K562 (cell line): ENCODE measurements at regions not wholly inside any gene's neighbourhood (a gene's known extent, or its start where the extent isn't known, plus 50 kb on each side); places are given as distances from the start of the nearest gene placed in this dataset.

Source experiments
- ATAC-seq: fragments of 200-7000 bp; cut with Tn5 transposase; 3 replicates; pipeline ENCODE4 v1.9.1; 2020; ENCODE audit warnings: moderate library complexity
- BruUV-seq: library from RNA; stranded (reverse); fragments of 400-500 nt; replicated peaks from 2 replicates; lab custom pipeline; 2021; lab: Mats Ljungman, UMichigan
- CTCF ChIA-PET: fragments of 300-600 bp; formaldehyde crosslinking; extraction: SDS; loops from one replicate; lab custom pipeline; 2021; ENCODE audit warnings: low intra/inter-chr PET ratio; lab: Yijun Ruan, JAX
- POLR2A ChIA-PET: fragments of 300-600, 350-650 bp; sonication (Branson Sonifier 250); formaldehyde crosslinking; extraction: SDS; loops from one replicate; lab custom pipeline; 2021; ENCODE audit warnings: antibody characterized with exemption, inconsistent platforms; lab: Yijun Ruan, JAX
- DNase-seq, 4 experiments: peaks; one replicate each; pipeline versions ENCODE4 v3.0.0 to v3.0.0-alpha.2; 2011 to 2018; ENCODE audit warnings: low spot score in 3 of 4, mixed read lengths in 3 of 4; ENCODE audit errors: extremely low read depth in 1 of 4
- FAIRE-seq: peaks from 2 replicates; lab custom pipeline; 2011; peaks lifted over from hg19 to GRCh38; lab: Jason Lieb, UNC
- H2AFZ ChIP-seq: 2 replicates; pipeline ENCODE4 v1.6.0; 2011; ENCODE audit warnings: low read depth, low read length, control low read depth, inconsistent platforms
- H3K27ac ChIP-seq: fragments of 200-600 bp; 3 replicates; pipeline ENCODE4 v1.8.0; 2011; ENCODE audit warnings: low read depth, mild to moderate bottlenecking, control low read depth, inconsistent platforms, low read length, moderate library complexity, mixed read lengths; ENCODE audit errors: extremely low read depth
- H3K27me3 ChIP-seq, 2 experiments: fragments of 300-600 bp in 1 of 2; 2 replicates in 1 of 2; 3 replicates in 1 of 2; pipeline versions ENCODE4 v1.6.0 to v1.8.0; 2011; ENCODE audit warnings: inconsistent platforms in 2 of 2, low read length in 2 of 2, mild to moderate bottlenecking in 1 of 2, mixed read lengths in 1 of 2, moderate library complexity in 1 of 2; ENCODE audit not compliant: control insufficient read depth in 2 of 2, insufficient read depth in 2 of 2
- H3K36me3 ChIP-seq: fragments of 300-600 bp; 3 replicates; pipeline ENCODE4 v1.8.0; 2011; ENCODE audit warnings: mild to moderate bottlenecking, low read length, inconsistent platforms; ENCODE audit not compliant: control insufficient read depth, insufficient read depth
- H3K4me1 ChIP-seq, 2 experiments: fragments of 200-600 bp in 1 of 2; replicated peaks in 1 of 2; 2 replicates in 1 of 2; 3 replicates in 1 of 2; pipeline versions ENCODE4 v1.5.1 to v1.8.0; 2011; ENCODE audit warnings: inconsistent platforms in 2 of 2, low read length in 2 of 2, mild to moderate bottlenecking in 1 of 2, mixed read lengths in 1 of 2, moderate library complexity in 1 of 2; ENCODE audit not compliant: control insufficient read depth in 2 of 2, insufficient read depth in 2 of 2
- H3K4me2 ChIP-seq: 2 replicates; pipeline ENCODE4 v1.6.1; 2011; ENCODE audit warnings: low read length, control low read depth, inconsistent platforms, mixed read lengths; ENCODE audit not compliant: insufficient read depth
- H3K4me3 ChIP-seq: fragments of 200-600 bp; sonication (generic), shearing (Covaris generic); 2 replicates; pipeline ENCODE4 v1.5.1; 2016; ENCODE audit warnings: control low read depth, inconsistent platforms
- H3K79me2 ChIP-seq: fragments of 200-600 bp; 3 replicates; pipeline ENCODE4 v1.8.0; 2011; ENCODE audit warnings: low read length, inconsistent platforms; ENCODE audit not compliant: control insufficient read depth, insufficient read depth
- H3K9ac ChIP-seq, 2 experiments: 2 replicates each; pipeline versions ENCODE4 v1.6.0 to v1.6.1; 2011; ENCODE audit warnings: low read depth in 2 of 2, low read length in 2 of 2, control low read depth in 1 of 2, inconsistent platforms in 1 of 2, mild to moderate bottlenecking in 1 of 2, mixed read lengths in 1 of 2; ENCODE audit not compliant: insufficient read depth in 1 of 2
- H3K9me1 ChIP-seq: one replicate; pipeline ENCODE4 v1.6.0; 2011; ENCODE audit warnings: inconsistent platforms, mild to moderate bottlenecking, low read length, moderate library complexity; ENCODE audit not compliant: control insufficient read depth, insufficient read depth
- H3K9me3 ChIP-seq: replicated peaks from 2 replicates; pipeline ENCODE4 v1.5.1; 2011; ENCODE audit warnings: low read depth, low read length, inconsistent platforms; ENCODE audit not compliant: control insufficient read depth, insufficient read depth
- H4K20me1 ChIP-seq: replicated peaks from 2 replicates; pipeline ENCODE4 v1.6.1; 2011; ENCODE audit warnings: low read length, inconsistent platforms, mixed read lengths; ENCODE audit not compliant: control insufficient read depth, insufficient read depth
- CBFA2T3 ChIP-seq: fragments of 450-650 bp; IDR thresholded peaks from 2 replicates; pipeline ENCODE4 v1.6.1; 2017
- CTBP1 ChIP-seq: fragments of 450-650 bp; IDR thresholded peaks from 2 replicates; pipeline ENCODE4 v1.6.1; 2016; ENCODE audit warnings: borderline replicate concordance
- HDAC2 ChIP-seq: fragments of 450-650 bp; IDR thresholded peaks from 2 replicates; pipeline ENCODE4 v1.6.1; 2016; ENCODE audit warnings: mild to moderate bottlenecking
- KDM4B ChIP-seq, 2 experiments: fragments of 450-650 bp in 1 of 2; sonication (generic) in 1 of 2; IDR thresholded peaks; 2 replicates each; pipeline ENCODE4 v1.6.1; 2016 to 2017; ENCODE audit warnings: borderline replicate concordance in 2 of 2, antibody characterized with exemption in 1 of 2, low read depth in 1 of 2, mild to moderate bottlenecking in 1 of 2
- PHB ChIP-seq: fragments of 250-450 bp; sonication (Bioruptor Pico); IDR thresholded peaks from 2 replicates; pipeline ENCODE4 v1.5.0; 2021
- PTRF ChIP-seq: fragments of 450-650 bp; IDR thresholded peaks from 2 replicates; pipeline ENCODE4 v1.6.1; 2016; ENCODE audit warnings: mild to moderate bottlenecking, missing genetic modification characterization, missing compliant biosample characterization
- SRSF9 ChIP-seq: fragments of 200-400 bp; formaldehyde crosslinking; IDR thresholded peaks from 2 replicates; pipeline ENCODE4 v1.6.1; 2017; ENCODE audit warnings: low read depth, low read length, borderline replicate concordance
- TEAD2 ChIP-seq: fragments of 450-650 bp; IDR thresholded peaks from 2 replicates; pipeline ENCODE4 v1.6.1; 2016; ENCODE audit warnings: missing genetic modification characterization, control low read depth, missing compliant biosample characterization
- YY1 ChIP-seq, 3 experiments: IDR thresholded peaks; 2 replicates each; pipeline ENCODE4 v1.6.1; 2011; ENCODE audit warnings: low read length in 2 of 3, mild to moderate bottlenecking in 2 of 3, moderate library complexity in 2 of 3, borderline replicate concordance in 1 of 3, control low read depth in 1 of 3, low read depth in 1 of 3; ENCODE audit not compliant: insufficient read depth in 3 of 3, insufficient replicate concordance in 2 of 3, control insufficient read depth in 1 of 3, insufficient read length in 1 of 3; ENCODE audit errors: extremely low read depth in 1 of 3
- ZNF707 ChIP-seq: fragments of 250-450 bp; sonication (Bioruptor Pico); conservative IDR thresholded peaks from 2 replicates; pipeline ENCODE4 v1.8.0; 2022; ENCODE audit warnings: inconsistent platforms, mild to moderate bottlenecking, moderate library complexity
- WGBS: fragments of 100-300 bp; shearing (Covaris generic); methylation state at CpG from one replicate; pipeline ENCODE4 v1.1.6; 2016; ENCODE audit warnings: low coverage, mixed read lengths; ENCODE audit not compliant: insufficient coverage; ENCODE audit errors: missing lambda C conversion rate; 5-methylcytosine and 5-hydroxymethylcytosine counted together
- in situ Hi-C: fragments of 300-500 bp; cut with MboI; formaldehyde crosslinking; loops from 4 replicates; pipeline ENCODE4 v1.15.0; 2018; ENCODE audit warnings: inconsistent platforms, mixed read lengths
- intact Hi-C: fragments of 100-400 bp; cut with micrococcal nuclease; formaldehyde crosslinking; loops from 2 replicates; pipeline ENCODE4 v1.14.2; 2022
- TF ChIP-seq, protein P1 (sequence below): sonication (generic); formaldehyde crosslinking; IDR thresholded peaks from 2 replicates; pipeline ENCODE4 v1.9.0; 2022; ENCODE audit warnings: mild to moderate bottlenecking, missing genetic modification reagents
- TF ChIP-seq, protein P2 (sequence below): IDR thresholded peaks from 2 replicates; pipeline ENCODE4 v1.6.1; 2012; ENCODE audit warnings: low read depth, low read length, improper control_type of control experiment, borderline replicate concordance

DNA sequence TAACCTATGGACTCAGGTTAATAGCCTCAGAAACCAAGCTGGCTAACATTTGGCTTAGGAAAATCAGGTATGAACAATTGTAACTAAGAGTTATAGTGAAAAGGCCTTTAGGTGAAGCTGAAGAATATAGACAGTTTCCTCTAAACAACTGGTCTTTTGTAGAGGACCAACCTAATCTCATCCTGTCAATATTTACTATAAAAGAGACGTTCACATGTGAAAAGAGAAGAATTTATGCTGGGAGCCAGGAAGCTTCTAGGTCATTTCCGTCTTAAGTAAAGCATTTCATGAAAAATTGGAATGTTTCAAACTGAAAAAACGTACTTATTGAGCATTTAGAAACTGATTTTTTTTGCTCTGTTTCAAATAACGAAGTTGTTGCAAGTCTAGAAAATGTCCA lies 764.3 kb upstream of the GOLIM4 start:
- no peak for TF ChIP-seq ZNF707 (CRISPR knock-in tag)

DNA sequence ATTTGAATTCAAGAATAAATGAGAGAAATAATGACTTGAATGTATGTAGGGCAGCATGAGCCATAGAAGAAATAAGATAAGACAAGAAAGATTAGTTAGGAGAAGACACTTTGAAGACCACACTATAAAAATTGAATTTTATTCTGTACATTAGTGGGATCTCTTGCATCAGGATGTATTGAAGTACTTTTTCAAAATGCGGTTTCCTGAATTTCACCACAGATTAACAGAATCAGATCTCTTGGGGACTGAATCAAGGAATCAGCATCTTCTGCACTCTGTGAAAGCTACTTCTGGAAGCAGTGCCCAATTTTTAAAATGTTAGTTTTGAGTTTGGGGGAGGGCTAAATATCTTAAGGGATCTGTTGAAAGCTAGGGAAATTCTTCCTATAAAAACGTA lies 763.9 kb upstream of the GOLIM4 start:
- H3K36me3 ChIP-seq: no peaks in the 10 kb centered on the region
- no peaks in the 10 kb centered on the region for H3K27me3 ChIP-seq
- in situ Hi-C loops: loop anchor here (10.0 kb wide), 1 partner anchor 645 kb away; no protein-coding TSS in a partner anchor
- TF ChIP-seq CBFA2T3 (no peak), HDAC2 (no peak), YY1 (IDR thresholded peaks at IDR 0.05; ENCODE audit: borderline replicate concordance in 1 of 3, control insufficient read depth in 1 of 3, extremely low read depth in 1 of 3, insufficient read depth in 3 of 3, insufficient read length in 1 of 3, insufficient replicate concordance in 2 of 3, low read depth in 1 of 3, low read length in 2 of 3) (no peak), SRSF9 (no peak), TEAD2 (no peak), PTRF (tag) (no peak), CTBP1 (no peak), PHB (CRISPR knock-in tag) (no peak), KDM4B (IDR thresholded peaks at IDR 0.05; ENCODE audit: borderline replicate concordance in 2 of 2, low read depth in 1 of 2) (no peak)
- TF ChIP-seq, protein P1, sequence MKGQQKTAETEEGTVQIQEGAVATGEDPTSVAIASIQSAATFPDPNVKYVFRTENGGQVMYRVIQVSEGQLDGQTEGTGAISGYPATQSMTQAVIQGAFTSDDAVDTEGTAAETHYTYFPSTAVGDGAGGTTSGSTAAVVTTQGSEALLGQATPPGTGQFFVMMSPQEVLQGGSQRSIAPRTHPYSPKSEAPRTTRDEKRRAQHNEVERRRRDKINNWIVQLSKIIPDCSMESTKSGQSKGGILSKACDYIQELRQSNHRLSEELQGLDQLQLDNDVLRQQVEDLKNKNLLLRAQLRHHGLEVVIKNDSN (CRISPR knock-in tag): no peak
- TF ChIP-seq, protein P2, sequence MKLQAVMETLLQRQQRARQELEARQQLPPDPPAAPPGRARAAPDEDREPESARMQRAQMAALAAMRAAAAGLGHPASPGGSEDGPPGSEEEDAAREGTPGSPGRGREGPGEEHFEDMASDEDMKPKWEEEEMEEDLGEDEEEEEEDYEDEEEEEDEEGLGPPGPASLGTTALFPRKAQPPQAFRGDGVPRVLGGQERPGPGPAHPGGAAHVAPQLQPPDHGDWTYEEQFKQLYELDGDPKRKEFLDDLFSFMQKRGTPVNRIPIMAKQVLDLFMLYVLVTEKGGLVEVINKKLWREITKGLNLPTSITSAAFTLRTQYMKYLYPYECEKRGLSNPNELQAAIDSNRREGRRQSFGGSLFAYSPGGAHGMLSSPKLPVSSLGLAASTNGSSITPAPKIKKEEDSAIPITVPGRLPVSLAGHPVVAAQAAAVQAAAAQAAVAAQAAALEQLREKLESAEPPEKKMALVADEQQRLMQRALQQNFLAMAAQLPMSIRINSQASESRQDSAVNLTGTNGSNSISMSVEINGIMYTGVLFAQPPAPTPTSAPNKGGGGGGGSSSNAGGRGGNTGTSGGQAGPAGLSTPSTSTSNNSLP: no peak
- no peak overlapping the region for H3K27ac ChIP-seq
- intact Hi-C loops: no loop called here
- DNase-seq: no peak
- no peaks in the 10 kb centered on the region for H3K9me1 ChIP-seq
- ChIA-PET CTCF (no interaction called here), POLR2A (no interaction called here)
- no peak for FAIRE-seq
- H3K4me1 ChIP-seq: no peaks in the 10 kb centered on the region
- H3K9me3 ChIP-seq: no peaks in the 10 kb centered on the region
- no peak overlapping the region for H3K4me2 ChIP-seq
- WGBS: 3% methylated on average over 2 of the region's 2 CpGs
- H2AFZ ChIP-seq: no peak overlapping the region
- no peaks in the 10 kb centered on the region for H3K79me2 ChIP-seq
- H4K20me1 ChIP-seq: no peaks in the 10 kb centered on the region
- H3K9ac ChIP-seq: no peak overlapping the region
- no TSS peak for BruUV-seq
- ATAC-seq: no peak
- no peak overlapping the region for H3K4me3 ChIP-seq

More for the DNA sequence above, 764.3 kb upstream of the GOLIM4 start:
- in situ Hi-C loops: no loop called here
- Histone ChIP-seq H3K27me3 (no peaks in the 10 kb centered on the region), H3K9me1 (no peaks in the 10 kb centered on the region), H3K27ac (no peak overlapping the region), H3K9me3 (no peaks in the 10 kb centered on the region), H2AFZ (no peak overlapping the region), H3K4me3 (no peak overlapping the region), H3K9ac (no peak overlapping the region), H3K36me3 (no peaks in the 10 kb centered on the region), H4K20me1 (no peaks in the 10 kb centered on the region), H3K4me1 (no peaks in the 10 kb centered on the region), H3K4me2 (no peak overlapping the region), H3K79me2 (no peaks in the 10 kb centered on the region)
- CTCF ChIA-PET: no interaction called here
- no peak for FAIRE-seq
- 2% methylated on average over 4 of the region's 4 CpGs for WGBS
- ATAC-seq: no peak
- no peak for DNase-seq
- intact Hi-C loops: no loop called here
- no TSS peak for BruUV-seq
- POLR2A ChIA-PET: no interaction called here
